Right lobe of liver (tissue), 6 donors: ENCODE measurements at regions not wholly inside any gene's neighbourhood (a gene's known extent, or its start where the extent isn't known, plus 50 kb on each side); places are given as distances from the start of the nearest gene placed in this dataset.

Experiments used
- ATAC-seq, 4 donors: fragments of 200-7000 bp; cut with Tn5 transposase; one replicate each; pipeline ENCODE4 v1.9.1; 2020; ENCODE audit warnings: mild to moderate bottlenecking in 4 of 4, moderate library complexity in 4 of 4
- DNase-seq, 3 donors: peaks; one replicate each; pipeline ENCODE4 v3.0.0-alpha.2; 2020
- H3K27ac ChIP-seq, 3 donors: fragments of 200-600 bp; one replicate each; pipeline ENCODE4 v1.8.0; 2022
- H3K27me3 ChIP-seq, 2 donors: fragments of 200-600 bp; one replicate each; pipeline ENCODE4 v1.8.0; 2022
- H3K36me3 ChIP-seq, 4 donors: fragments of 200-600 bp; sonication (generic) in 1 of 4; one replicate each; pipeline versions ENCODE4 v1.5.1 to v1.8.0; 2017 to 2022; ENCODE audit warnings: control low read depth in 1 of 4
- H3K4me1 ChIP-seq, 4 donors: fragments of 200-600 bp; sonication (generic) in 1 of 4; one replicate each; pipeline versions ENCODE4 v1.5.1 to v1.8.0; 2017 to 2022; ENCODE audit warnings: control low read depth in 1 of 4
- H3K4me3 ChIP-seq, 3 donors: fragments of 200-600 bp; one replicate each; pipeline ENCODE4 v1.8.0; 2022
- H3K9me3 ChIP-seq, 4 donors: fragments of 200-600 bp; sonication (generic) in 1 of 4; one replicate each; pipeline versions ENCODE4 v1.5.1 to v1.8.0; 2017 to 2022; ENCODE audit warnings: control low read depth in 1 of 4
- POLR2A ChIP-seq: fragments of 450-650 bp; IDR thresholded peaks from one replicate; pipeline ENCODE4 v1.6.1; 2017; ENCODE audit warnings: antibody characterized with exemption, mild to moderate bottlenecking
- WGBS: methylation state at CpG from one replicate; pipeline ENCODE4 v1.1.6; 2018; ENCODE audit warnings: low coverage, low lambda C conversion rate; ENCODE audit not compliant: insufficient coverage; ENCODE audit errors: missing lambda C conversion rate; 5-methylcytosine and 5-hydroxymethylcytosine counted together
- intact Hi-C, 2 donors: fragments of 100-400 bp; cut with DNase I; formaldehyde crosslinking; loops; one replicate each; pipeline versions ENCODE4 v1.11.2 to v1.14.1; 2022
- TF ChIP-seq, protein P1 (sequence below), 4 donors: fragments of 200-600 bp in 3 of 4; fragments of 450-650 bp in 1 of 4; IDR thresholded peaks; one replicate each; pipeline versions ENCODE4 v1.5.1 to v1.8.0; 2016 to 2022; ENCODE audit warnings: antibody characterized with exemption in 4 of 4, mild to moderate bottlenecking in 2 of 4
- donor health status: DM: no; HTN: yes; CAD: no.
- donor health status: DM: no; HTN: no; CAD: no.
- donor health status: DM: no; HTN: no; CAD: no.
- donor health status: DM: no; HTN: yes; CAD: no.
- donor health status: DM: no; HTN: yes; CAD: no.

- Histone ChIP-seq H3K27me3 (no peaks in the 10 kb centered on the region), H3K4me3 (no peak overlapping the region), H3K4me1 (no peaks in the 10 kb centered on the region), H3K9me3 (no peaks in the 10 kb centered on the region), H3K27ac (no peak overlapping the region), H3K36me3 (no peaks in the 10 kb centered on the region)
- DNase-seq (no peak), ATAC-seq (no peak)
- intact Hi-C loops = no loop called here
- 70% methylated on average over 2 of the region's 4 CpGs for WGBS
- TF ChIP-seq, protein P1, sequence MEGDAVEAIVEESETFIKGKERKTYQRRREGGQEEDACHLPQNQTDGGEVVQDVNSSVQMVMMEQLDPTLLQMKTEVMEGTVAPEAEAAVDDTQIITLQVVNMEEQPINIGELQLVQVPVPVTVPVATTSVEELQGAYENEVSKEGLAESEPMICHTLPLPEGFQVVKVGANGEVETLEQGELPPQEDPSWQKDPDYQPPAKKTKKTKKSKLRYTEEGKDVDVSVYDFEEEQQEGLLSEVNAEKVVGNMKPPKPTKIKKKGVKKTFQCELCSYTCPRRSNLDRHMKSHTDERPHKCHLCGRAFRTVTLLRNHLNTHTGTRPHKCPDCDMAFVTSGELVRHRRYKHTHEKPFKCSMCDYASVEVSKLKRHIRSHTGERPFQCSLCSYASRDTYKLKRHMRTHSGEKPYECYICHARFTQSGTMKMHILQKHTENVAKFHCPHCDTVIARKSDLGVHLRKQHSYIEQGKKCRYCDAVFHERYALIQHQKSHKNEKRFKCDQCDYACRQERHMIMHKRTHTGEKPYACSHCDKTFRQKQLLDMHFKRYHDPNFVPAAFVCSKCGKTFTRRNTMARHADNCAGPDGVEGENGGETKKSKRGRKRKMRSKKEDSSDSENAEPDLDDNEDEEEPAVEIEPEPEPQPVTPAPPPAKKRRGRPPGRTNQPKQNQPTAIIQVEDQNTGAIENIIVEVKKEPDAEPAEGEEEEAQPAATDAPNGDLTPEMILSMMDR (IDR thresholded peaks at IDR 0.05) = no peak
- TF ChIP-seq POLR2A = no peak
Measured at GRCh38 chr3:160141485-160142185, 83.6 kb upstream of the C3orf80 start.

- H3K9me3 ChIP-seq = no peaks in the 10 kb centered on the region
- 100% methylated on average over 2 of the region's 2 CpGs for WGBS
- TF ChIP-seq, protein P1 (IDR thresholded peaks at IDR 0.05) = no peak
- no peak for TF ChIP-seq POLR2A
- H3K27ac ChIP-seq = no peak overlapping the region
- DNase-seq (no peak), ATAC-seq (no peak)
- no peaks in the 10 kb centered on the region for H3K27me3 ChIP-seq
- H3K4me1 ChIP-seq = no peaks in the 10 kb centered on the region
- H3K36me3 ChIP-seq = no peaks in the 10 kb centered on the region
- intact Hi-C loops = no loop called here
- H3K4me3 ChIP-seq = no peak overlapping the region
Measured at GRCh38 chr3:160143482-160143881, 81.7 kb upstream of the C3orf80 start.

GRCh38 chr3:160150066-160150465 lies 75.2 kb upstream of the C3orf80 start:
- Histone ChIP-seq H3K4me3 (no peak overlapping the region), H3K27me3 (no peaks in the 10 kb centered on the region), H3K4me1 (no peaks in the 10 kb centered on the region), H3K27ac (no peak overlapping the region), H3K36me3 (no peaks in the 10 kb centered on the region), H3K9me3 (no peaks in the 10 kb centered on the region)
- TF ChIP-seq, protein P1 (IDR thresholded peaks at IDR 0.05) = no peak
- TF ChIP-seq POLR2A = no peak
- ATAC-seq (no peak), DNase-seq (no peak)
- intact Hi-C loops = no loop called here
- 73% methylated on average over 3 of the region's 3 CpGs for WGBS

- intact Hi-C loops = no loop called here
- Histone ChIP-seq H3K4me1 (no peaks in the 10 kb centered on the region), H3K36me3 (no peaks in the 10 kb centered on the region), H3K9me3 (no peaks in the 10 kb centered on the region), H3K4me3 (no peak overlapping the region), H3K27ac (no peak overlapping the region), H3K27me3 (no peaks in the 10 kb centered on the region)
- TF ChIP-seq POLR2A = no peak
- TF ChIP-seq, protein P1 (IDR thresholded peaks at IDR 0.05) = no peak
- 100% methylated on average over 1 of the region's 2 CpGs for WGBS
- ATAC-seq (no peak), DNase-seq (no peak)
Measured at GRCh38 chr3:160150525-160150924, 74.7 kb upstream of the C3orf80 start.
